ENCODE measurements at regions not wholly inside any gene's neighbourhood (a gene's known extent, or its start where the extent isn't known, plus 50 kb on each side); places are given as distances from the start of the nearest gene placed in this dataset.

DNA sequence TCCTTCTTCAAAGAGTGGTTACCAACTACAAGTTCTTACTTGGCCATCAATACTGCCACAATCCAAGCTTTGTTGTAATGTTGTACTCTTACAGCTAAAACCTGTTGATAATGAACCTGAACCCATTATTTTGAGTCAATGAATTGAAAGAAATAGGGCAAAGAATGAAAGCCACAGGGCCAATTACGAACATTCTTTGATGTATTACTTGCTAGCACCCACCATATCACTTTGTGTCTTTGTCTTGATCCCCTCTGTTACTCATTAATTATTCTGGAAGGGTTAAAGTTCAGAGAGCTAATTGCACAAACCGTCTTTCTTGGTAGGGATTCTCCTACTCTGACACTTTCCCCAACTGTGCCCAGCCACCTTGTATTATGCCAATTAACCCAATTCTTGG is 53.2 kb upstream of the TFEC start:
- no peak for DNase-seq (ENCODE audit: low spot score)

GRCh38 chr7:116086547-116087045 is 56.0 kb upstream of the TFEC start:
- no peak for DNase-seq (ENCODE audit: low spot score)

GRCh38 chr7:116087291-116087690 is 56.7 kb upstream of the TFEC start:
- no peak for DNase-seq (ENCODE audit: low spot score)

- DNase-seq (ENCODE audit: low spot score), result no peak
Observed at GRCh38 chr7:116087984-116088383, 57.4 kb upstream of the TFEC start.

DNA sequence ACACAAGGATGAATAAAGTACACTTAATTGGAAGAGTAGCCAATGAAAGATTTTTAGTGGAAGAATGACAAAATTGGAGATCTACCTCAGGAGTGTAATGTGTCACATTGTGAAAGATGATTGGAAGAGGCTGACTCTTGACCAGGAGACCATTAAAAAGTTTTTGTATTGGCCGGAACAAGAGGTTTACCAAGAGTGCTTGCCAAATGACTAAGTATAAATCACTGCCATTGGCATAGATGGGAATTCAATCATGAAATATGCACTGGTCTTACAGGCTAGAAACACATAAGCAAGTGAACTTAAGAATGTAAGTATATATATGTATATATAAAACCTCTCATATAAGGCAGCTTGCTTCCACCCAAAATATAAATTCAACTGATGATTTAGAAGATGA is 58.7 kb upstream of the TFEC start:
- no peak for DNase-seq (ENCODE audit: low spot score)

- DNase-seq (ENCODE audit: low spot score), result no peak
Observed at GRCh38 chr7:116093516-116094301, 63.1 kb upstream of the TFEC start.

DNA sequence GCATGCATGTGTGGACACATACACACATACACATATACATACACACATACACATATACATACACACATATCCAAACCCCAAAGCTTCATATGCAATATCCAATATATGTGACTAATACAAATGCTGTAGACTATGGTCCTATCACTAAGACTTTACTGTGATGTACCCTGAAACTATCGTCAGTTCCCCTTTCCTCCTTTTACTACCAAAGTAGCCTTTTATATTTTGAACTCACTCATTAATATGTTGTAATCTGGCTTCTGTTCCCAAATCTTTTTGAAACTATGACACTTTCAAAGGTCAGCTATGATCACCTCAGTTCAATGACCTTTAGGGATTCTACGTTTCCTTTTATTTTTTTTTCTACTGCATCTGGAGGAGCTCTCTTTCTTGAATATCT is 64.8 kb upstream of the TFEC start:
- DNase-seq (ENCODE audit: low spot score), result no peak

DNA sequence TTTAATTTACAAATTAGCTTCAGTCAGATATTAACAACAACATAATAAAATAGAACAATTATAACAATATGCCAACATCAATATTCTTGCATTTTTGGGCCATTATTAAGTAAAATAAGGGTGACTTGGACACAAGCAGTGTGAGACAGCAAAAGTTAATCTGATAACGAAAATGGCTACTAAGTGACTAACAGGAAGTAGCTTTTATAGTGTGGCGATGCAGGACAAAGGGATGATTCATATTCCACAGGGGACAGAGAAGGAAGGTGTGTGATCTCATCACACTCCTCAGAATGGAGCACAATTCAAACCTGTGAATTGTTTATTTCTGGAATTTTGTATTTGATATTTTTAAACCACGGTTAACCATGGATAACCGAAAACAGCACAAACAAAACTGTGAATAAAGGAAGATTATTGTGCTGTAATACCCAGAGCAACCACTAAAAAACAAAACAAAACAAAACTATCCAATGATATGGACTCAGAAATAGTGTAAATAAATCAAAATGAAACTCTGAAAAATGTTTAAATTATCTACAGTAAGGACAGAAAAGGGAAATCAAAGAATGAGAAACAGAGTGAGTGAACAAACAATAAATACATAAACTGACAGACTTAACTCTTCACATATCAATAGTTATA is 66.9 kb upstream of the TFEC start:
- peak; percentile 8 for DNase-seq (ENCODE audit: low spot score)

DNA sequence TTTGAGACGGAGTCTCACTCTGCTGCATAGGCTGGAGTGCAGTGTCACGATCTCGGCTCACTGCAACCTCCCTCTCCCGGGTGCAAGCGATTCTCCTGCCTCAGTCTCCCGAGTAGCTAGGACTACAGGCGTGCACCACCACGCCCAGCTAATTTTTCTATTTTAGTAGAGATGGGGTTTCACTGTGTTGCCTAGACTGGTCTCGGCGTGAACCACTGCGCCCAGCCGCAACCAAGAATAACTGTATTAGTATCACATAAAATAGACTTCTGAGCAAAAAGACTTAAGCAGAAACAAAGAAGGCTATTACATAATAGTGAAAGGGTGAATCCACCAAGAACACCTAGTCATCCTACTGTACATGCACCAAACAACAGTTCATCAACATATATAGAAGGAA is 67.6 kb upstream of the TFEC start:
- no peak for DNase-seq (ENCODE audit: low spot score)

DNA sequence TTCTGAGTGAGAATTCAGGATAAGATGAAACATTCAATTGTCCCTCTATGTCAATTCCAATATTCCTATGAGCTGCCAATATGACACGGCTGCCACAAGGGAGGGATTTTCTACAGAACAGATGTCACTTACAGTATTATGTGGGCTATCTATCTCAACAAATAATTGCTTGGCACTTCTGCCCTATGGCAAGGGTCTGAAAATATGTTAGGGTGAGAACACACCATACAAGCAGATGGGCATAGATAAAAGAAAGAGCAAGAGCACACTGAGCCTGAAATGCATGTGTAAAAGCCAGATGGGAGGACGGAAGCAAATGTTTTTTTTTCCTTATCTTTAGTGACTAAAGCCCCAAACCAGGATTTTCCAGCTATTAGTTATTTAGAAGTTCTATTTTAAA is 70.1 kb upstream of the TFEC start:
- DNase-seq (ENCODE audit: low spot score), result no peak

GRCh38 chr7:116101704-116102103 is 71.1 kb upstream of the TFEC start:
- DNase-seq (ENCODE audit: low spot score), result no peak

DNA sequence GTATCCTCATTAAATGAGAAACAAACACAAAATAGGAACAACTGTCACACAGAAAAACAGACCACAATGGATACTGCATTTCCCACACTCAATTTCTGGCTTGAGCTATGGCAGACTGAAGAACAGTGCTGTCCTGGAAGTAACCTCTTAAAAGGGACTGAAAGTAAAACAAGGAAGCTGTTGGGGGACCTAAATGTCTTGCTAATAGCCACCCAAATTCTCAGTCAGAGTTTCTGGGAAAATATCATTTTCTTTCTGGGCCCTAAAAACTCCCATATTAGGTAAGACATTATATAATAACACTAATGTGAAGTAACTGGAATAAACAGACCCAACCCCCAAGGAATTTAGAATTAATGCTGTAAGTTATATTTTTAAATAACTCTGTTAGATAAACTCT is 80.9 kb upstream of the TFEC start:
- DNase-seq (ENCODE audit: low spot score), result no peak

DNA sequence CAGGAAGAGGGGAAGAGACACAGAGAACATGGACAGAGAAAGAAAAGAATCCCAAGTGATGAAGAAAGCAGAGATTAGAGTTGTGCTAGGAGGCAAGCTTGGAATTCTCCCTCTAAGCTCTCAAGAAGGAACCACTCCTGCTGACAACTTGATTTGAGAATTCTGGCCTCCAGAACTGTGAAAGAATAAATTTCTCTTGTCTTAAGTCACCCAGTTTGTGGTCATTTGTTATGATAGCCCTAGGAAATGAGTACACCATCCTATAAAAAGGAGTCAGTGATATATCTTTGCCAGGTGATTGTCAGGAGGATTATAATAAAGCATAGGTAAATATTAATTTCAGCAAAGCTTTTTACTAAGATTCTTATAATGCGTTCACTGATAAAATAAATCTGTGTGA is 82.7 kb upstream of the TFEC start:
- no peak for DNase-seq (ENCODE audit: low spot score)

- no peak for DNase-seq (ENCODE audit: low spot score)
Observed at GRCh38 chr7:116120839-116121238, 89.5 kb upstream of the TES start.

- no peak for DNase-seq (ENCODE audit: low spot score)
Observed at GRCh38 chr7:116122972-116123595, 87.3 kb upstream of the TES start.

DNA sequence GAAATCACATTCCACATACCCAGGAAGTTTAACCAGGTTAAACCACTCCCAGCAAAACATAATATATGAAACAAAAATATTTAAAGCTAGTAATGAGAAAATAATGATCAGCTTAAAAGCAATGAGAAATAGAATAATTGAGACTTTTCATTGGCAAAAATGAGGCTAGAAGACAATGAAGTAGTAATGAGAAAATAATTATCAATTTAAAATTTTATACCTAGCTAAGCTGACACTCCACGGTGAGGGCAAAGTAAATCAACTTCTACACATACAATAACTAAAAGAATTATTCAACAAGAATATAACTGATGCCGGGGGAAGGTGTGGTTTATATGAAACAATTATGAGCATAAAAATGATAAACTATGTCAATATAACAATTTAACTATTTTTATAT is 82.2 kb upstream of the TES start:
- DNase-seq (ENCODE audit: low spot score), result no peak

- no peak for DNase-seq (ENCODE audit: low spot score)
Observed at GRCh38 chr7:116135306-116135705, 75.0 kb upstream of the TES start.

GRCh38 chr7:116138202-116138801 is 72.0 kb upstream of the TES start:
- peak; percentile 12 for DNase-seq (ENCODE audit: low spot score)

DNA sequence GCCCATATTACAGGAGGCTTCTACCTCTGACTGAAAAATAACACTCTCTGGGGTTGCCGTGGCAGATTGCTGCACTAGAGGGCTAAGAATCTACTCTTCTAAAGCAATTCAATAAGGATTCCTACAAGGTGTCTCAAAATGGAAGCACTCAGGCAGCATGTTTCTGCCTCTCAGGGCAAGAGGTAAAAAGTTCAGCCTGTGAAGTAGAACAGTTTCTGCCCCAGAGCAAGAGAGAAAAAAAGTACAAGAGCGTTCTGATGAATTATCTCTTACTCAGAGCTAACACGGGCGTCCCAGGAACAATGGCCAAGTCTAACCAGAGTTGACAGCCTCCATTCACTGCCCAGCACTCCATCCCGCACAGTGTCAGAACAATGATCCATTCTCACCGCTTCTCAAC is 71.3 kb upstream of the TES start:
- DNase-seq (ENCODE audit: low spot score), result no peak

GRCh38 chr7:116139807-116140206 is 70.5 kb upstream of the TES start:
- DNase-seq (ENCODE audit: low spot score), result no peak

GRCh38 chr7:116142374-116142773 is 68.0 kb upstream of the TES start:
- DNase-seq (ENCODE audit: low spot score), result no peak

- no peak for DNase-seq (ENCODE audit: low spot score)
Observed at GRCh38 chr7:116142850-116143249, 67.5 kb upstream of the TES start.
